Right lobe of liver (tissue), 4 donors: ENCODE measurements at regions not wholly inside any gene's neighbourhood (a gene's known extent, or its start where the extent isn't known, plus 50 kb on each side); places are given as distances from the start of the nearest gene placed in this dataset.

ENCODE experiments used
- POLR2A ChIP-seq: fragments of 450-650 bp; IDR thresholded peaks from one replicate; pipeline ENCODE4 v1.6.1; 2017; ENCODE audit warnings: antibody characterized with exemption, mild to moderate bottlenecking
- TF ChIP-seq, protein P1 (sequence below), 4 donors: fragments of 200-600 bp in 3 of 4; fragments of 450-650 bp in 1 of 4; IDR thresholded peaks; one replicate each; pipeline versions ENCODE4 v1.5.1 to v1.8.0; 2016 to 2022; ENCODE audit warnings: antibody characterized with exemption in 4 of 4, mild to moderate bottlenecking in 2 of 4
- donor health status: DM: no; HTN: no; CAD: no.
- donor health status: DM: no; HTN: no; CAD: no.
- donor health status: DM: no; HTN: yes; CAD: no.

DNA sequence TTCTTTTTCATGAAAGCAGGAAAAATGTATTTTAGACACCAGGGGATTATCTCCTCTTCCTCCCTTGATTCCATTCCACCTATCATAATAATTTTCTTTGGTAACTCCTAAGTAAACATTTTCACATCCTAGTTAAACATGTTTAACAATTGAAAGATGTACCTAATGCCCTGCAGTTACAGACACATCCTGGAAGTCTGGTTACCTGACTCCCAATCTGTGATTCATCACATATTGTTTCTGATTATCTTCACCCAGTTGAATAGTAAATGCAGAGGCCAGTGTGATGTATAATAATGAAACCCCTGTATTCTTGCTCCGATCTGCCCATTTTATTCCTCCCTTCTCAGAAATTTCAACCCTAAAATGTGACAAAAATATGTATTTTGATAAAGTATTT is 1237.6 kb upstream of the LRRTM1 start:
- TF ChIP-seq, protein P1, sequence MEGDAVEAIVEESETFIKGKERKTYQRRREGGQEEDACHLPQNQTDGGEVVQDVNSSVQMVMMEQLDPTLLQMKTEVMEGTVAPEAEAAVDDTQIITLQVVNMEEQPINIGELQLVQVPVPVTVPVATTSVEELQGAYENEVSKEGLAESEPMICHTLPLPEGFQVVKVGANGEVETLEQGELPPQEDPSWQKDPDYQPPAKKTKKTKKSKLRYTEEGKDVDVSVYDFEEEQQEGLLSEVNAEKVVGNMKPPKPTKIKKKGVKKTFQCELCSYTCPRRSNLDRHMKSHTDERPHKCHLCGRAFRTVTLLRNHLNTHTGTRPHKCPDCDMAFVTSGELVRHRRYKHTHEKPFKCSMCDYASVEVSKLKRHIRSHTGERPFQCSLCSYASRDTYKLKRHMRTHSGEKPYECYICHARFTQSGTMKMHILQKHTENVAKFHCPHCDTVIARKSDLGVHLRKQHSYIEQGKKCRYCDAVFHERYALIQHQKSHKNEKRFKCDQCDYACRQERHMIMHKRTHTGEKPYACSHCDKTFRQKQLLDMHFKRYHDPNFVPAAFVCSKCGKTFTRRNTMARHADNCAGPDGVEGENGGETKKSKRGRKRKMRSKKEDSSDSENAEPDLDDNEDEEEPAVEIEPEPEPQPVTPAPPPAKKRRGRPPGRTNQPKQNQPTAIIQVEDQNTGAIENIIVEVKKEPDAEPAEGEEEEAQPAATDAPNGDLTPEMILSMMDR (IDR thresholded peaks at IDR 0.05) = no peak
- no peak for TF ChIP-seq POLR2A
